OCI-LY1 (cell line): ENCODE measurements at regions not wholly inside any gene's neighbourhood (a gene's known extent, or its start where the extent isn't known, plus 50 kb on each side); places are given as distances from the start of the nearest gene placed in this dataset.

Experiments used
- EZH2 ChIP-seq: fragments of 200-600 bp; sonication (generic), shearing (Covaris generic); IDR thresholded peaks from 2 replicates; pipeline ENCODE4 v1.8.0; 2017; ENCODE audit warnings: borderline replicate concordance, mixed run types, mild to moderate bottlenecking, antibody characterized with exemption, low read length, moderate library complexity, mixed read lengths
- TF ChIP-seq, protein P1 (sequence below): fragments of 200-600 bp; sonication (generic), shearing (Covaris generic); IDR thresholded peaks from 2 replicates; pipeline ENCODE4 v1.5.1; 2017; ENCODE audit warnings: mild to moderate bottlenecking, antibody characterized with exemption, low read length, moderate library complexity, mixed read lengths

DNA sequence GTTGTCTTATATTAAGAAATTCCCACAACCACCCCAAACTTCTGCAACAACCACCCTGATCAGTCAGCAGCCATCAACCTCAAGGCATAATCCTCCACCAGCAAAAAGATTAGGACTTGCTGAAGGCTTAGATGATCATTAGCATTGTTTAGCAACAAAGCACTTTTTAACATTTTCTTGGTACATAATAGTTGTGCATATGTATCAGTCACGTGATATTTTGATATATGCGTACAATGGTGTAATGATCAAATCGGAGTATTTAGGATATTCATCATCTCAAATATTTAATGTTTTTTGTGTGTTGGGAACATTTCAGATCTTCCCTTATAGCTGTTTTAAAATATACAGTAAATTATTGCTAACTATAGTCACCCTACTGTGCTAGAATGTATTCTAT is 73.5 kb upstream of the API5 start:
- no peak for TF ChIP-seq EZH2
- TF ChIP-seq, protein P1, sequence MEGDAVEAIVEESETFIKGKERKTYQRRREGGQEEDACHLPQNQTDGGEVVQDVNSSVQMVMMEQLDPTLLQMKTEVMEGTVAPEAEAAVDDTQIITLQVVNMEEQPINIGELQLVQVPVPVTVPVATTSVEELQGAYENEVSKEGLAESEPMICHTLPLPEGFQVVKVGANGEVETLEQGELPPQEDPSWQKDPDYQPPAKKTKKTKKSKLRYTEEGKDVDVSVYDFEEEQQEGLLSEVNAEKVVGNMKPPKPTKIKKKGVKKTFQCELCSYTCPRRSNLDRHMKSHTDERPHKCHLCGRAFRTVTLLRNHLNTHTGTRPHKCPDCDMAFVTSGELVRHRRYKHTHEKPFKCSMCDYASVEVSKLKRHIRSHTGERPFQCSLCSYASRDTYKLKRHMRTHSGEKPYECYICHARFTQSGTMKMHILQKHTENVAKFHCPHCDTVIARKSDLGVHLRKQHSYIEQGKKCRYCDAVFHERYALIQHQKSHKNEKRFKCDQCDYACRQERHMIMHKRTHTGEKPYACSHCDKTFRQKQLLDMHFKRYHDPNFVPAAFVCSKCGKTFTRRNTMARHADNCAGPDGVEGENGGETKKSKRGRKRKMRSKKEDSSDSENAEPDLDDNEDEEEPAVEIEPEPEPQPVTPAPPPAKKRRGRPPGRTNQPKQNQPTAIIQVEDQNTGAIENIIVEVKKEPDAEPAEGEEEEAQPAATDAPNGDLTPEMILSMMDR: no peak
